ENCODE measurements at regions not wholly inside any gene's neighbourhood (a gene's known extent, or its start where the extent isn't known, plus 50 kb on each side); places are given as distances from the start of the nearest gene placed in this dataset.

DNA sequence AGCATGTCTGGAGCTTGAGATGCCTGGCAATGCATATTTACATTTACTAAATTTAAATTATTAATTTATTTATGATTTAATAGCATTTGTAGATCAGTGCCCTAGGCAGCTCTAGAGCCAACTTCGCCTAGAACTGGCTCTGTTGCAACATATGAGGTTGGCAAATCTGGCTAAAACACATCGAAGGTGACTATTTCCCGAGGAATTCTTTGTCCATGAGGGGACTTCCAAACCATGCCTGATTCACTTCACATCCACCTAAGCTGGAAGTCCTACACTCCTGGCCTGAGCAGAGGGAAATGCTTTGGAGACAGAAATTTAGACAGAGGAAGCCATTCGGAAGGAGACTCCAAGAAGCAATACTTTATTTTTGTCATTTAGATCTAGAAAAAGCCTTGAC is 211.0 kb upstream of the ARG1 start:
- ATAC-seq (no peak), DNase-seq (ENCODE audit: low read depth, low spot score) (no peak)
- Histone ChIP-seq H3K9me3 (ENCODE audit: control insufficient read depth, insufficient read depth, low read depth, low read length) (no peaks in the 10 kb centered on the region), H3K4me1 (ENCODE audit: control insufficient read depth, insufficient read depth, low read length) (no peaks in the 10 kb centered on the region), H3K27ac (ENCODE audit: low read length) (no peak overlapping the region), H3K36me3 (ENCODE audit: control insufficient read depth, insufficient read depth, low read length) (no peaks in the 10 kb centered on the region), H3K27me3 (ENCODE audit: control insufficient read depth, insufficient read depth, low read length) (no peaks in the 10 kb centered on the region), H3K4me3 (ENCODE audit: low read depth in 2 of 2, low read length in 2 of 2) (no peak overlapping the region)
- intact Hi-C loops (cut with micrococcal nuclease; ENCODE audit: unreplicated experiment), result no loop called here
- ChIA-PET CTCF (no interaction called here), POLR2A (no interaction called here)
- TF ChIP-seq, protein P1, sequence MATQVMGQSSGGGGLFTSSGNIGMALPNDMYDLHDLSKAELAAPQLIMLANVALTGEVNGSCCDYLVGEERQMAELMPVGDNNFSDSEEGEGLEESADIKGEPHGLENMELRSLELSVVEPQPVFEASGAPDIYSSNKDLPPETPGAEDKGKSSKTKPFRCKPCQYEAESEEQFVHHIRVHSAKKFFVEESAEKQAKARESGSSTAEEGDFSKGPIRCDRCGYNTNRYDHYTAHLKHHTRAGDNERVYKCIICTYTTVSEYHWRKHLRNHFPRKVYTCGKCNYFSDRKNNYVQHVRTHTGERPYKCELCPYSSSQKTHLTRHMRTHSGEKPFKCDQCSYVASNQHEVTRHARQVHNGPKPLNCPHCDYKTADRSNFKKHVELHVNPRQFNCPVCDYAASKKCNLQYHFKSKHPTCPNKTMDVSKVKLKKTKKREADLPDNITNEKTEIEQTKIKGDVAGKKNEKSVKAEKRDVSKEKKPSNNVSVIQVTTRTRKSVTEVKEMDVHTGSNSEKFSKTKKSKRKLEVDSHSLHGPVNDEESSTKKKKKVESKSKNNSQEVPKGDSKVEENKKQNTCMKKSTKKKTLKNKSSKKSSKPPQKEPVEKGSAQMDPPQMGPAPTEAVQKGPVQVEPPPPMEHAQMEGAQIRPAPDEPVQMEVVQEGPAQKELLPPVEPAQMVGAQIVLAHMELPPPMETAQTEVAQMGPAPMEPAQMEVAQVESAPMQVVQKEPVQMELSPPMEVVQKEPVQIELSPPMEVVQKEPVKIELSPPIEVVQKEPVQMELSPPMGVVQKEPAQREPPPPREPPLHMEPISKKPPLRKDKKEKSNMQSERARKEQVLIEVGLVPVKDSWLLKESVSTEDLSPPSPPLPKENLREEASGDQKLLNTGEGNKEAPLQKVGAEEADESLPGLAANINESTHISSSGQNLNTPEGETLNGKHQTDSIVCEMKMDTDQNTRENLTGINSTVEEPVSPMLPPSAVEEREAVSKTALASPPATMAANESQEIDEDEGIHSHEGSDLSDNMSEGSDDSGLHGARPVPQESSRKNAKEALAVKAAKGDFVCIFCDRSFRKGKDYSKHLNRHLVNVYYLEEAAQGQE (IDR thresholded peaks at IDR 0.05; ENCODE audit: insufficient read depth in 1 of 2, low read depth in 2 of 2, low read length in 1 of 2), result no peak
- no peak for TF ChIP-seq SIN3A (IDR thresholded peaks at IDR 0.05; ENCODE audit: borderline replicate concordance, insufficient read depth, low read depth, low read length)
- TF ChIP-seq, protein P2, sequence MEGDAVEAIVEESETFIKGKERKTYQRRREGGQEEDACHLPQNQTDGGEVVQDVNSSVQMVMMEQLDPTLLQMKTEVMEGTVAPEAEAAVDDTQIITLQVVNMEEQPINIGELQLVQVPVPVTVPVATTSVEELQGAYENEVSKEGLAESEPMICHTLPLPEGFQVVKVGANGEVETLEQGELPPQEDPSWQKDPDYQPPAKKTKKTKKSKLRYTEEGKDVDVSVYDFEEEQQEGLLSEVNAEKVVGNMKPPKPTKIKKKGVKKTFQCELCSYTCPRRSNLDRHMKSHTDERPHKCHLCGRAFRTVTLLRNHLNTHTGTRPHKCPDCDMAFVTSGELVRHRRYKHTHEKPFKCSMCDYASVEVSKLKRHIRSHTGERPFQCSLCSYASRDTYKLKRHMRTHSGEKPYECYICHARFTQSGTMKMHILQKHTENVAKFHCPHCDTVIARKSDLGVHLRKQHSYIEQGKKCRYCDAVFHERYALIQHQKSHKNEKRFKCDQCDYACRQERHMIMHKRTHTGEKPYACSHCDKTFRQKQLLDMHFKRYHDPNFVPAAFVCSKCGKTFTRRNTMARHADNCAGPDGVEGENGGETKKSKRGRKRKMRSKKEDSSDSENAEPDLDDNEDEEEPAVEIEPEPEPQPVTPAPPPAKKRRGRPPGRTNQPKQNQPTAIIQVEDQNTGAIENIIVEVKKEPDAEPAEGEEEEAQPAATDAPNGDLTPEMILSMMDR (IDR thresholded peaks at IDR 0.05), result no peak
- TF ChIP-seq TCF7L2 (IDR thresholded peaks at IDR 0.05; ENCODE audit: low read depth, low read length), result no peak
- no peak for TF ChIP-seq POLR2AphosphoS5 (IDR thresholded peaks at IDR 0.05; ENCODE audit: low read depth, low read length)
- BruUV-seq (replicated peaks), result no TSS peak
- in situ Hi-C loops (cut with HindIII; ENCODE audit: low pct_unique_long_range_greater_than_20kb, low sequenced_read_pairs), result no loop called here

DNA sequence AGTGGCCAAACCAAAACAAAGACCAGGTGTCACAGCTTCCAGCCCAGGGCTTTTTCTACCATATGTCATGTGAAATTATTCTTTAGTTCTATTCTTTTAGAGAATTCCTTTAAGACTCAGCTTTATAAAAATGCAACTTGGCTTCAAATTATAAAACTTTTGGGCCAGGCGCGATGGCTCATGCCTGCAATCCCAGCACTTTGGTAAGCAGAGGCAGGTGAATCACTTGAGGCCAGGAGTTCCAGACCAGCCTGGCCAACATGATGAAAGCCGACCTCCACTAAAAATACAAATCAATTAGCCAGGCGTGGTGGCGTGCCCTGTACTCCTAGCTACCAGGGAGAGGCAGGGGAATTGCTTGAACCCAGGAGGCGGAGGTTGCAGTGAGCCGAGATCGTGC is 210.3 kb upstream of the ARG1 start:
- H3K9me3 ChIP-seq (ENCODE audit: control insufficient read depth, insufficient read depth, low read depth, low read length), result no peaks in the 10 kb centered on the region
- POLR2A ChIA-PET, result no interaction called here
- no peaks in the 10 kb centered on the region for H3K4me1 ChIP-seq (ENCODE audit: control insufficient read depth, insufficient read depth, low read length)
- no peak overlapping the region for H3K27ac ChIP-seq (ENCODE audit: low read length)
- ATAC-seq (no peak), DNase-seq (ENCODE audit: low read depth, low spot score) (no peak)
- no peak overlapping the region for H3K4me3 ChIP-seq (ENCODE audit: low read depth in 2 of 2, low read length in 2 of 2)
- CTCF ChIA-PET, result no interaction called here
- in situ Hi-C loops (cut with HindIII; ENCODE audit: low pct_unique_long_range_greater_than_20kb, low sequenced_read_pairs) (no loop called here), intact Hi-C loops (cut with micrococcal nuclease; ENCODE audit: unreplicated experiment) (no loop called here)
- no peaks in the 10 kb centered on the region for H3K27me3 ChIP-seq (ENCODE audit: control insufficient read depth, insufficient read depth, low read length)
- no peaks in the 10 kb centered on the region for H3K36me3 ChIP-seq (ENCODE audit: control insufficient read depth, insufficient read depth, low read length)
- no peak for TF ChIP-seq POLR2AphosphoS5 (IDR thresholded peaks at IDR 0.05; ENCODE audit: low read depth, low read length)
- no peak for TF ChIP-seq TCF7L2 (IDR thresholded peaks at IDR 0.05; ENCODE audit: low read depth, low read length)
- BruUV-seq (replicated peaks), result no TSS peak

DNA sequence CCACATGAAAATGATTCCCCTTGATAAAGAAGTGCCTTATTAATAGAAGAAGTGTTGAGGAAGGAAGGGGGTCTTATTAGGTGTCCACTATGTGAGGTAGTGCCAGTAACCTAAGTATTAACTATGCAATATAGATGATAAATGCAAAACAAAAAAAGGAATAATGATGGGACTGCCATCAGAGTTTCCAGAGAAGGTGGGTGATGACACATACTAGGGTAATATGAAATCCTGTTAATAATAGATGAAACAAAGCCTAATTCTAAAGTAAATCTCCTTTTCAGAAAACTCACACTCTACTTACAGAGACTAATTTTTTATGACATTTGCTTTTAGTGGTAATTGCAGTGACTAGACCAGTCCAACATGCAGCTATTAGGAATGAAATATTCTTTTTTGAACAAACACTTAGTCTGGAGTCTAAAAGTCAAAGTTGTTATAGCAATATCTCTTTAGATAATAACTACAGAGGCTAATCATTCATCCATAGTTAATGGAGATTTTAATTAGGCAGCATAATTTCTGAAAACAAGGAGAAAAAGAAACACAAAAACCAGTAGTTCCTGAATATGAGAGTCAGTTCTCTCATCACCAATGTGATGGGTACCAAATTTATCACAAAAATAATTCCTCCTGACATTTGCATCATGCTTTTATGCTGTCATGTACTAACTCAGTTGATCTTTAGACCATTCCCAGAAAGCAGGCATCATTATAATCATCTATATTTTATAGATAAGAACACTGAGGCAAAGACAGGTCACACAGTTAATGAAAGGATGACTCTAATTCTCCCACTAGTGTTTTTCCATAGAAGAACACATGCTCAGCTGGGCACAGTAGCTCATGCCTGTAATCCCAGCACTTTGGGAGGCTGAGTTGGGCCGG is 208.8 kb upstream of the ARG1 start:
- no peak for DNase-seq (ENCODE audit: low read depth, low spot score)
- in situ Hi-C loops (cut with HindIII; ENCODE audit: low pct_unique_long_range_greater_than_20kb, low sequenced_read_pairs), result no loop called here
- ChIA-PET CTCF (no interaction called here), POLR2A (no interaction called here)
- TF ChIP-seq POLR2AphosphoS5 (IDR thresholded peaks at IDR 0.05; ENCODE audit: low read depth, low read length) (no peak), SIN3A (IDR thresholded peaks at IDR 0.05; ENCODE audit: borderline replicate concordance, insufficient read depth, low read depth, low read length) (no peak), TCF7L2 (IDR thresholded peaks at IDR 0.05; ENCODE audit: low read depth, low read length) (no peak)
- TF ChIP-seq, protein P2 (IDR thresholded peaks at IDR 0.05), result no peak
- TF ChIP-seq, protein P1 (IDR thresholded peaks at IDR 0.05; ENCODE audit: insufficient read depth in 1 of 2, low read depth in 2 of 2, low read length in 1 of 2), result no peak
- H3K9me3 ChIP-seq (ENCODE audit: control insufficient read depth, insufficient read depth, low read depth, low read length), result no peaks in the 10 kb centered on the region
- no TSS peak for BruUV-seq (replicated peaks)
- H3K4me1 ChIP-seq (ENCODE audit: control insufficient read depth, insufficient read depth, low read length), result no peaks in the 10 kb centered on the region
- intact Hi-C loops (cut with micrococcal nuclease; ENCODE audit: unreplicated experiment), result no loop called here
- no peaks in the 10 kb centered on the region for H3K27me3 ChIP-seq (ENCODE audit: control insufficient read depth, insufficient read depth, low read length)
- no peak overlapping the region for H3K4me3 ChIP-seq (ENCODE audit: low read depth in 2 of 2, low read length in 2 of 2)
- no peak overlapping the region for H3K27ac ChIP-seq (ENCODE audit: low read length)
- H3K36me3 ChIP-seq (ENCODE audit: control insufficient read depth, insufficient read depth, low read length), result no peaks in the 10 kb centered on the region
- no peak for ATAC-seq
